Neural cell (in vitro differentiated cells): ENCODE measurements at regions not wholly inside any gene's neighbourhood (a gene's known extent, or its start where the extent isn't known, plus 50 kb on each side); places are given as distances from the start of the nearest gene placed in this dataset.

ENCODE experiments used
- H2AFZ ChIP-seq: fragments of 200-600, 300-800 bp; sonication (generic), shearing (Covaris generic); 2 replicates; pipeline ENCODE4 v1.6.0; 2014; ENCODE audit warnings: low read depth, mild to moderate bottlenecking, antibody characterized with exemption, low read length, moderate library complexity
- H3F3A ChIP-seq: fragments of 200-600 bp; shearing (Covaris generic); 2 replicates; pipeline ENCODE4 v1.6.1; 2016; ENCODE audit warnings: mild to moderate bottlenecking, moderate library complexity, mixed read lengths, antibody characterized with exemption, low read length; ENCODE audit not compliant: insufficient read depth, poor library complexity, severe bottlenecking
- H3K27ac ChIP-seq: fragments of 200-600, 300-800 bp; sonication (generic), shearing (Covaris generic); 2 replicates; pipeline ENCODE4 v1.5.1; 2014; ENCODE audit warnings: mild to moderate bottlenecking, low read length, moderate library complexity
- H3K27me3 ChIP-seq: fragments of 300-800, 200-600 bp; sonication (generic), shearing (Covaris generic); 2 replicates; pipeline ENCODE4 v1.6.0; 2014; ENCODE audit warnings: mild to moderate bottlenecking, low read depth, low read length, moderate library complexity; ENCODE audit not compliant: insufficient read depth
- H3K36me3 ChIP-seq: fragments of 300-800, 200-600 bp; sonication (generic), shearing (Covaris generic); 2 replicates; pipeline ENCODE4 v1.5.1; 2014; ENCODE audit warnings: mild to moderate bottlenecking, antibody characterized with exemption, low read length, moderate library complexity; ENCODE audit not compliant: insufficient read depth
- H3K4me2 ChIP-seq: fragments of 300-800, 200-600 bp; sonication (generic), shearing (Covaris generic); 2 replicates; pipeline ENCODE4 v1.6.0; 2014; ENCODE audit warnings: mild to moderate bottlenecking, low read length
- H3K4me3 ChIP-seq: fragments of 300-800, 200-600 bp; sonication (generic), shearing (Covaris generic); 2 replicates; pipeline ENCODE4 v1.5.1; 2014; ENCODE audit warnings: mild to moderate bottlenecking, low read length, moderate library complexity
- H3K79me2 ChIP-seq: fragments of 200-600 bp; shearing (Covaris generic); replicated peaks from 2 replicates; pipeline ENCODE4 v1.6.0; 2014; ENCODE audit warnings: mild to moderate bottlenecking, low read length, moderate library complexity; ENCODE audit not compliant: insufficient read depth
- H3K9ac ChIP-seq: fragments of 300-800, 200-600 bp; sonication (generic), shearing (Covaris generic); 2 replicates; pipeline ENCODE4 v1.6.1; 2016; ENCODE audit warnings: mild to moderate bottlenecking, low read length, mixed read lengths
- H3K9me2 ChIP-seq: fragments of 200-600 bp; shearing (Covaris generic); 2 replicates; pipeline ENCODE4 v1.6.1; 2016; ENCODE audit warnings: mild to moderate bottlenecking, low read length, mixed read lengths; ENCODE audit not compliant: insufficient read depth
- H3K9me3 ChIP-seq: fragments of 200-600, 300-800 bp; sonication (generic), shearing (Covaris generic); 2 replicates; pipeline ENCODE4 v1.6.1; 2016; ENCODE audit warnings: mild to moderate bottlenecking, mixed run types, low read length, moderate library complexity, mixed read lengths
- H4K20me1 ChIP-seq: fragments of 200-600 bp; shearing (Covaris generic); 2 replicates; pipeline ENCODE4 v1.6.1; 2016; ENCODE audit warnings: mild to moderate bottlenecking, mixed run types; ENCODE audit not compliant: insufficient read depth
- CTCF ChIP-seq: fragments of 450-650 bp; IDR thresholded peaks from 2 replicates; pipeline ENCODE4 v1.5.1; 2014; ENCODE audit warnings: antibody characterized with exemption, mild to moderate bottlenecking, moderate library complexity; ENCODE audit not compliant: poor library complexity, severe bottlenecking
- EP300 ChIP-seq: fragments of 450-650 bp; conservative IDR thresholded peaks from 2 replicates; pipeline ENCODE4 v1.6.1; 2014; ENCODE audit warnings: antibody characterized with exemption, mild to moderate bottlenecking, moderate library complexity; ENCODE audit not compliant: poor library complexity, severe bottlenecking
- EZH2 ChIP-seq: fragments of 200-600, 300-800 bp; shearing (Covaris generic), sonication (generic); IDR thresholded peaks from 2 replicates; pipeline ENCODE4 v1.6.1; 2014; ENCODE audit warnings: antibody characterized with exemption, low read length, borderline replicate concordance, mild to moderate bottlenecking; ENCODE audit not compliant: insufficient read depth, poor library complexity, severe bottlenecking
- MXI1 ChIP-seq: fragments of 450-650 bp; conservative IDR thresholded peaks from 2 replicates; pipeline ENCODE4 v1.6.1; 2014; ENCODE audit warnings: antibody characterized with exemption, mild to moderate bottlenecking; ENCODE audit not compliant: poor library complexity, severe bottlenecking
- POLR2AphosphoS5 ChIP-seq: IDR thresholded peaks from 2 replicates; pipeline ENCODE4 v1.6.1; 2012
- RAD21 ChIP-seq: fragments of 450-650 bp; conservative IDR thresholded peaks from 2 replicates; pipeline ENCODE4 v1.6.1; 2014; ENCODE audit warnings: antibody characterized with exemption, mild to moderate bottlenecking, moderate library complexity
- REST ChIP-seq: IDR thresholded peaks from 2 replicates; pipeline ENCODE4 v1.6.1; 2012; ENCODE audit warnings: borderline replicate concordance
- SMC3 ChIP-seq: fragments of 450-650 bp; conservative IDR thresholded peaks from 2 replicates; pipeline ENCODE4 v1.6.1; 2014; ENCODE audit warnings: antibody characterized with exemption, mild to moderate bottlenecking, moderate library complexity; ENCODE audit not compliant: poor library complexity
- TAF1 ChIP-seq: IDR thresholded peaks from 2 replicates; pipeline ENCODE4 v1.6.1; 2012; ENCODE audit warnings: low read depth

- no peak overlapping the region for H3K9ac ChIP-seq
- no peaks in the 10 kb centered on the region for H3K9me2 ChIP-seq
- H3K4me2 ChIP-seq, result no peak overlapping the region
- no peaks in the 10 kb centered on the region for H4K20me1 ChIP-seq
- no peak overlapping the region for H3K27ac ChIP-seq
- no peak overlapping the region for H2AFZ ChIP-seq
- TF ChIP-seq TAF1, result no peak
- TF ChIP-seq POLR2AphosphoS5, result no peak
- TF ChIP-seq REST, result no peak
- TF ChIP-seq EP300, result no peak
- no peak for TF ChIP-seq EZH2
- TF ChIP-seq CTCF, result no peak
- no peak for TF ChIP-seq SMC3
- TF ChIP-seq MXI1, result no peak
- no peak for TF ChIP-seq RAD21
- no peak overlapping the region for H3K4me3 ChIP-seq
- no peaks in the 10 kb centered on the region for H3K36me3 ChIP-seq
- no peaks in the 10 kb centered on the region for H3K9me3 ChIP-seq
- H3K79me2 ChIP-seq, result no peaks in the 10 kb centered on the region
- no peaks in the 10 kb centered on the region for H3K27me3 ChIP-seq
- no peaks in the 10 kb centered on the region for H3F3A ChIP-seq
These were observed 251.8 kb downstream of the HAPSTR1 start for GRCh38 chr16:9343276-9343675.

GRCh38 chr16:9344508-9344907 lies 253.1 kb downstream of the HAPSTR1 start:
- H4K20me1 ChIP-seq, result no peaks in the 10 kb centered on the region
- H2AFZ ChIP-seq, result no peak overlapping the region
- H3K27ac ChIP-seq, result no peak overlapping the region
- TF ChIP-seq REST (no peak), SMC3 (no peak), TAF1 (no peak), POLR2AphosphoS5 (no peak)
- H3K27me3 ChIP-seq, result no peaks in the 10 kb centered on the region
- H3K4me3 ChIP-seq, result no peak overlapping the region
- H3K4me2 ChIP-seq, result no peak overlapping the region
- no peaks in the 10 kb centered on the region for H3K9me2 ChIP-seq
- H3K9me3 ChIP-seq, result peaks cover 2% of the 10 kb centered on the region
- H3K36me3 ChIP-seq, result no peaks in the 10 kb centered on the region
- no peaks in the 10 kb centered on the region for H3F3A ChIP-seq
- H3K79me2 ChIP-seq, result no peaks in the 10 kb centered on the region
- no peak overlapping the region for H3K9ac ChIP-seq
